Stomach (tissue), 8 donors: ENCODE measurements at regions not wholly inside any gene's neighbourhood (a gene's known extent, or its start where the extent isn't known, plus 50 kb on each side); places are given as distances from the start of the nearest gene placed in this dataset.

Experiments used
- DNase-seq, 2 donors: peaks; one replicate each; pipeline versions ENCODE4 v3.0.0 to v3.0.0-alpha.2; 2013 to 2019
- H3K27ac ChIP-seq, 5 donors: fragments of 200-600 bp in 4 of 5; sonication (generic) in 4 of 5; one replicate each; pipeline ENCODE4 v1.5.1; 2013 to 2019; ENCODE audit warnings: mild to moderate bottlenecking in 1 of 5, moderate library complexity in 1 of 5
- H3K27me3 ChIP-seq, 3 donors: fragments of 200-600 bp; sonication (generic); one replicate each; pipeline ENCODE4 v1.5.1; 2017 to 2019; ENCODE audit warnings: mixed run types in 1 of 3
- H3K36me3 ChIP-seq, 4 donors: fragments of 200-600 bp; sonication (generic); 1 replicate in 3 of 4; 2 replicates in 1 of 4; pipeline ENCODE4 v1.5.1; 2016 to 2019
- H3K4me1 ChIP-seq, 4 donors: fragments of 200-600 bp; sonication (generic); one replicate each; pipeline ENCODE4 v1.5.1; 2016 to 2019
- H3K4me3 ChIP-seq, 4 donors: fragments of 200-600 bp; sonication (generic) in 3 of 4; one replicate each; pipeline ENCODE4 v1.5.1; 2016 to 2019; ENCODE audit warnings: mild to moderate bottlenecking in 1 of 4
- H3K9me3 ChIP-seq, 4 donors: fragments of 200-600 bp; sonication (generic); one replicate each; pipeline ENCODE4 v1.5.1; 2016 to 2019
- EP300 ChIP-seq: sonication (generic); formaldehyde crosslinking; IDR thresholded peaks from one replicate; pipeline ENCODE4 v1.6.1; 2017; ENCODE audit warnings: antibody characterized with exemption
- POLR2A ChIP-seq, 4 donors: fragments of 450-650 bp; IDR thresholded peaks; one replicate each; pipeline ENCODE4 v1.6.1; 2016; ENCODE audit warnings: antibody characterized with exemption in 4 of 4, control low read depth in 2 of 4, mild to moderate bottlenecking in 1 of 4, moderate library complexity in 1 of 4
- POLR2AphosphoS5 ChIP-seq, 3 donors: sonication (generic); formaldehyde crosslinking; IDR thresholded peaks; one replicate each; pipeline ENCODE4 v1.6.1; 2016; ENCODE audit warnings: antibody characterized with exemption in 3 of 3
- WGBS, 5 donors: extraction: QIAGEN DNeasy Blood & Tissue Kit in 3 of 5; methylation state at CpG; one replicate each; pipeline versions ENCODE4 v1.1.5 to v1.1.7; 2013 to 2018; 5-methylcytosine and 5-hydroxymethylcytosine counted together
- intact Hi-C: fragments of 100-400 bp; cut with DNase I; formaldehyde crosslinking; loops from one replicate; pipeline ENCODE4 v1.15.1; 2023; ENCODE audit warnings: low total_unique reads
- TF ChIP-seq, protein P1 (sequence below), 7 experiments: fragments of 450-650 bp in 4 of 7; fragments of 200-600 bp in 3 of 7; sonication (generic) in 3 of 7; IDR thresholded peaks; one replicate each; pipeline ENCODE4 v1.5.1; 2016 to 2019; ENCODE audit warnings: antibody characterized with exemption in 7 of 7, control low read depth in 2 of 7, mild to moderate bottlenecking in 1 of 7
- donor health status: healthy with polysubstance abuse.
- donor health status: Bipolar disorder and iron deficiency.
- donor health status: healthy.

DNA sequence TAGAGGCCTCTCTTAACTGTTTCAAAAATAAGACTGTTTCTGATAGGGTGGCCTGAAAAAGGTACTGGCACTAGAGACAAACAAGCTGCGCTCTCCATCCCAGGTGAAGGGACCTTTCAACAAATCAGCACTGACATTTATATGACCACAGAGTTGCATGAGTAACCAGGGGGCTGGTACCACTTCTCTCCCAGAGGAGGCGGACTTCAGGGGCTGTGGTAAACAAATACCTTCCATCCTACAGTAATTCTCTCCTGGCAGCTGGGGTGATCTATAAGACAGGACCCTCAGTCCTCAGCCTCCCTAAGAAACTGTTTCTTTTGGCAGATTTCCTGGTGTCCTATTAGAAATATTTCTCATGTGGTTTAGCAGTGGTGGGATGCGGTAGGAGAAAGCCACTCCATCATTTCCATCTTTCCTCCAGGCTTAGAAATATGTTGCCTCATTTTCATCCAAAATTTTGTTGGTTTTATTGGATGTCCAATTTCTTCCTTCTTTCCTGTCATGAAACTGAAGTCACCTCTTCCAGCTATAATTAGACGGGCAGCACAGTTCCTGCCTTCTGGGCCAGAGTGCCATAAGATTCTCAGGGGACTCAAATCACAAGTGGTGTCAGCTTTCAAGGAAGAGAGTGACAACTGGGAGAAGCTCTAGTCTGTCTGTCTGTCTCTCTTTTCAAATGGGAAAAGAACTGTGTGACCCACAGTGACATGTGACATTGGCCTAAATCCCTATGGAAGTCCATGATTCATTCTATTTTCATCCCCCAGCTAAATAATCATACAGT is 96.4 kb downstream of the CYRIA start:
- H3K27ac ChIP-seq = no peak overlapping the region
- intact Hi-C loops = no loop called here
- DNase-seq = no peak
- no peak overlapping the region for H3K4me3 ChIP-seq
- 84 to 92% (median 87%) methylated on average over 4 of the region's 4 CpGs for WGBS, 5 donors
- no peaks in the 10 kb centered on the region for H3K4me1 ChIP-seq
- H3K27me3 ChIP-seq = no peaks in the 10 kb centered on the region
- no peaks in the 10 kb centered on the region for H3K9me3 ChIP-seq
- TF ChIP-seq POLR2A (IDR thresholded peaks at IDR 0.05) = no peak
- no peak for TF ChIP-seq POLR2AphosphoS5 (IDR thresholded peaks at IDR 0.05)
- TF ChIP-seq, protein P1, sequence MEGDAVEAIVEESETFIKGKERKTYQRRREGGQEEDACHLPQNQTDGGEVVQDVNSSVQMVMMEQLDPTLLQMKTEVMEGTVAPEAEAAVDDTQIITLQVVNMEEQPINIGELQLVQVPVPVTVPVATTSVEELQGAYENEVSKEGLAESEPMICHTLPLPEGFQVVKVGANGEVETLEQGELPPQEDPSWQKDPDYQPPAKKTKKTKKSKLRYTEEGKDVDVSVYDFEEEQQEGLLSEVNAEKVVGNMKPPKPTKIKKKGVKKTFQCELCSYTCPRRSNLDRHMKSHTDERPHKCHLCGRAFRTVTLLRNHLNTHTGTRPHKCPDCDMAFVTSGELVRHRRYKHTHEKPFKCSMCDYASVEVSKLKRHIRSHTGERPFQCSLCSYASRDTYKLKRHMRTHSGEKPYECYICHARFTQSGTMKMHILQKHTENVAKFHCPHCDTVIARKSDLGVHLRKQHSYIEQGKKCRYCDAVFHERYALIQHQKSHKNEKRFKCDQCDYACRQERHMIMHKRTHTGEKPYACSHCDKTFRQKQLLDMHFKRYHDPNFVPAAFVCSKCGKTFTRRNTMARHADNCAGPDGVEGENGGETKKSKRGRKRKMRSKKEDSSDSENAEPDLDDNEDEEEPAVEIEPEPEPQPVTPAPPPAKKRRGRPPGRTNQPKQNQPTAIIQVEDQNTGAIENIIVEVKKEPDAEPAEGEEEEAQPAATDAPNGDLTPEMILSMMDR (IDR thresholded peaks at IDR 0.05) = no peak
- no peak for TF ChIP-seq EP300
- H3K36me3 ChIP-seq = peaks cover 0 to 11% (median 8%) of the 10 kb centered on the region in 4 donors

DNA sequence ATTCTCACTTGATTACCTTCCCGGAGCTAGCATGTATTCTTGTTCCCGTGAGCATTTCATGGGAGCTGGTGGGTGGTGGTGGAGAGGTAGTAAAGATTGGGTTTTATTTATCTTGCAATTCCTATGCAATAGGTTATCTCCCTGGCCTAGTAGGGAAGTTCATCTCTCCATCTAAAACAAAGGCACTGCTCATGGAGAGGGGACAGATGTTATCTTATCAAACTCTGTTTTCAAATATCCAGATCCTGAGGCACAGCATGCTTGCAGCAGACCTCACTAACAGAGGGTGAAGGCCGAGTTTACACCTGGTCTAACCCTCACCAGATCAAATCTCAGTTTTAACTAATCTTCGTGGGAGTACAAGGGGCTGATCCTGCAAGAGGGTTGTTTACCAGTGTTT is 98.9 kb downstream of the CYRIA start:
- no peak for TF ChIP-seq POLR2AphosphoS5 (IDR thresholded peaks at IDR 0.05)
- TF ChIP-seq EP300 = no peak
- TF ChIP-seq, protein P1 (IDR thresholded peaks at IDR 0.05) = no peak
- no peak for TF ChIP-seq POLR2A (IDR thresholded peaks at IDR 0.05)
- intact Hi-C loops = no loop called here
- no peaks in the 10 kb centered on the region for H3K27me3 ChIP-seq
- H3K4me1 ChIP-seq = no peaks in the 10 kb centered on the region
- H3K9me3 ChIP-seq = no peaks in the 10 kb centered on the region
- peaks cover 0 to 25% (median 10%) of the 10 kb centered on the region in 4 donors for H3K36me3 ChIP-seq
- no peak for DNase-seq
- no peak overlapping the region for H3K27ac ChIP-seq
- 42 to 66% (median 49%) methylated on average over 4 of the region's 4 CpGs for WGBS, 5 donors
- no peak overlapping the region for H3K4me3 ChIP-seq

DNA sequence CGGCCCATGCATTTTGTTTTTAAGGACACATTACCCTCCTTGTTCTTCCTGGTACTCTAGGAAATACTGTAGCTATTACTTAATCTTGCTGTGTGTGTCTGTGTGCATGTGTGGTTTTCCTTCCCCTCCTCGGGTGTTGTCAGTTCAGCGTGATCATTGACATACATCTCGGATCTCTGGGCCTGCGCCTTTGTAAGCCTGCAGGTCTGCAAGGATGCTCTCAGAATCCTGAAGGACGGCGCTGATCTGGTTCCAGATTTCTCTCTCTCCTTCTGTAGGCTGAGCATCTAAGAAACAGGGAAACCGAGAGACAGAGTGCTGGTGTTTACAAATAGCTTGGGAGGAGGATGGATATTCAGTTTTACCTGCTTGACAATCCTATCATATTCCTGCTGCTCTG is 100.2 kb downstream of the CYRIA start:
- 78 to 88% (median 84%) methylated on average over 8 of the region's 8 CpGs for WGBS, 5 donors
- H3K4me3 ChIP-seq = no peak overlapping the region
- no peak for TF ChIP-seq POLR2AphosphoS5 (IDR thresholded peaks at IDR 0.05)
- TF ChIP-seq EP300 = no peak
- TF ChIP-seq POLR2A (IDR thresholded peaks at IDR 0.05) = no peak
- TF ChIP-seq, protein P1 (IDR thresholded peaks at IDR 0.05) = no peak
- H3K9me3 ChIP-seq = no peaks in the 10 kb centered on the region
- peaks cover 0 to 37% (median 22%) of the 10 kb centered on the region in 4 donors for H3K36me3 ChIP-seq
- no peak overlapping the region for H3K27ac ChIP-seq
- H3K4me1 ChIP-seq = no peaks in the 10 kb centered on the region
- no peak for DNase-seq
- intact Hi-C loops = no loop called here
- H3K27me3 ChIP-seq = no peaks in the 10 kb centered on the region

DNA sequence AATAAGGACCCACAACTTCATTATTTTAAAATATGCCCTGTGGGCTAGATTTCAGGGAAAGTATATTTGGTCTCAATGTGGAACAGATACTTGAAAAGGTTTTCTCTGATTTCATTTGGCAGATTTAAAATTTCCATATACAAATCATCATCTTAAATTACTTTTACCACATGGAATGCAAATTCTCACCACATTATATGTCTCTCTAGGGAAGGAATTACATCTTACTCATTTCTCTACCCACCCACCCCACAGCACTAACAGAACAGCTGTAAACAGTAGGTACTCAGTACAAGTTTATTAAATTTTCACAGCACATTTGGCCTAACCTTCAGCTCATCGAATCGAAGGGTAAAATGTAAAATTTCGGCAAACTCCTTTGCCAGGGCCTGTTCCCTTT is 104.0 kb downstream of the CYRIA start:
- H3K27me3 ChIP-seq = no peaks in the 10 kb centered on the region
- no peaks in the 10 kb centered on the region for H3K4me1 ChIP-seq
- H3K36me3 ChIP-seq = peaks cover 0 to 73% (median 56%) of the 10 kb centered on the region in 4 donors
- DNase-seq = no peak
- intact Hi-C loops = no loop called here
- TF ChIP-seq, protein P1 (IDR thresholded peaks at IDR 0.05) = no peak
- no peak for TF ChIP-seq POLR2AphosphoS5 (IDR thresholded peaks at IDR 0.05)
- TF ChIP-seq EP300 = no peak
- no peak for TF ChIP-seq POLR2A (IDR thresholded peaks at IDR 0.05)
- no peak overlapping the region for H3K27ac ChIP-seq
- no peaks in the 10 kb centered on the region for H3K9me3 ChIP-seq
- WGBS, 5 donors = 94 to 99% (median 95%) methylated on average over 3 of the region's 3 CpGs
- H3K4me3 ChIP-seq = no peak overlapping the region
